ENCODE measurements at regions not wholly inside any gene's neighbourhood (a gene's known extent, or its start where the extent isn't known, plus 50 kb on each side); places are given as distances from the start of the nearest gene placed in this dataset.

GRCh38 chr16:54822492-54822891 lies 108.2 kb upstream of the IRX5 start:
- intact Hi-C loops (cut with DNase I): no loop called here
- Histone ChIP-seq H3K36me3 (no peaks in the 10 kb centered on the region), H3K4me1 (no peaks in the 10 kb centered on the region), H3K27me3 (peaks cover 0 to under 1% of the 10 kb centered on the region in 2 donors), H3K27ac (no peak overlapping the region), H3K9me3 (no peaks in the 10 kb centered on the region), H3K4me3 (no peak overlapping the region)
- DNase-seq: no peak
- ATAC-seq: no peak
- no peak for TF ChIP-seq CTCF (IDR thresholded peaks at IDR 0.05)

- no peaks in the 10 kb centered on the region for H3K4me1 ChIP-seq
- peaks cover 0 to 3% of the 10 kb centered on the region in 2 donors for H3K27me3 ChIP-seq
- no peak for TF ChIP-seq CTCF (IDR thresholded peaks at IDR 0.05)
- intact Hi-C loops (cut with DNase I): no loop called here
- ATAC-seq (no peak), DNase-seq (no peak)
- no peak overlapping the region for H3K4me3 ChIP-seq
- H3K36me3 ChIP-seq: no peaks in the 10 kb centered on the region
- no peaks in the 10 kb centered on the region for H3K9me3 ChIP-seq
- H3K27ac ChIP-seq: no peak overlapping the region
These were observed 108.9 kb upstream of the IRX5 start for GRCh38 chr16:54821731-54822130.

- Histone ChIP-seq H3K4me3 (no peak overlapping the region), H3K36me3 (no peaks in the 10 kb centered on the region), H3K9me3 (no peaks in the 10 kb centered on the region), H3K4me1 (no peaks in the 10 kb centered on the region), H3K27me3 (peaks cover 0 to 3% of the 10 kb centered on the region in 2 donors), H3K27ac (peak overlapping the region in 1 of 2 donors; percentile 37)
- intact Hi-C loops (cut with DNase I): no loop called here
- ATAC-seq (peak; percentile 94), DNase-seq (peak in 2 of 4 donors; percentile 24 to 43)
- no peak for TF ChIP-seq CTCF (IDR thresholded peaks at IDR 0.05)
These were observed 112.6 kb upstream of the IRX5 start for GRCh38 chr16:54817940-54818574.

GRCh38 chr16:54817432-54817831 lies 113.2 kb upstream of the IRX5 start:
- ATAC-seq (peak; percentile 94), DNase-seq (peak in 1 of 4 donors; percentile 32)
- Histone ChIP-seq H3K9me3 (no peaks in the 10 kb centered on the region), H3K27me3 (peaks cover 0 to 3% of the 10 kb centered on the region in 2 donors), H3K36me3 (no peaks in the 10 kb centered on the region), H3K4me1 (no peaks in the 10 kb centered on the region), H3K4me3 (no peak overlapping the region), H3K27ac (no peak overlapping the region)
- TF ChIP-seq CTCF (IDR thresholded peaks at IDR 0.05): peak in 1 of 2 donors; percentile 18
- intact Hi-C loops (cut with DNase I): no loop called here

- H3K4me1 ChIP-seq: no peaks in the 10 kb centered on the region
- H3K27ac ChIP-seq: no peak overlapping the region
- TF ChIP-seq CTCF (IDR thresholded peaks at IDR 0.05): no peak
- H3K4me3 ChIP-seq: no peak overlapping the region
- ATAC-seq (no peak), DNase-seq (no peak)
- H3K9me3 ChIP-seq: no peaks in the 10 kb centered on the region
- H3K27me3 ChIP-seq: peaks cover 0 to 3% of the 10 kb centered on the region in 2 donors
- no peaks in the 10 kb centered on the region for H3K36me3 ChIP-seq
- intact Hi-C loops (cut with DNase I): no loop called here
These were observed 114.2 kb upstream of the IRX5 start for GRCh38 chr16:54816471-54816870.

Data from left lung (tissue), 4 donors.